Right atrium auricular region (tissue), 2 donors: ENCODE measurements at regions not wholly inside any gene's neighbourhood (a gene's known extent, or its start where the extent isn't known, plus 50 kb on each side); places are given as distances from the start of the nearest gene placed in this dataset.

Experiments used
- DNase-seq: peaks from one replicate; pipeline ENCODE4 v3.0.0-alpha.2; 2019; ENCODE audit warnings: low spot score
- H3K27ac ChIP-seq, 2 donors: fragments of 200-600 bp; sonication (generic); 1 replicate in 1 of 2; 2 replicates in 1 of 2; pipeline ENCODE4 v1.5.1; 2016 to 2019
- H3K27me3 ChIP-seq, 2 donors: fragments of 200-600 bp; sonication (generic); one replicate each; pipeline versions ENCODE4 v1.5.1 to v1.6.0; 2017 to 2019
- H3K36me3 ChIP-seq: fragments of 200-600 bp; sonication (generic); one replicate; pipeline ENCODE4 v1.5.1; 2016
- H3K4me1 ChIP-seq, 2 donors: fragments of 200-600 bp; sonication (generic); one replicate each; pipeline versions ENCODE4 v1.5.1 to v1.6.0; 2017 to 2019
- H3K4me3 ChIP-seq, 2 donors: fragments of 200-600 bp; sonication (generic); 1 replicate in 1 of 2; 2 replicates in 1 of 2; pipeline ENCODE4 v1.5.1; 2017 to 2019; ENCODE audit warnings: mild to moderate bottlenecking in 1 of 2, moderate library complexity in 1 of 2
- H3K9me3 ChIP-seq, 2 donors: fragments of 200-600 bp; sonication (generic); one replicate each; pipeline ENCODE4 v1.5.1; 2019
- CTCF ChIP-seq, 2 donors: fragments of 200-600 bp; sonication (generic); IDR thresholded peaks; one replicate each; pipeline ENCODE4 v1.5.1; 2019; ENCODE audit warnings: antibody characterized with exemption in 2 of 2

- Histone ChIP-seq H3K36me3 (no peaks in the 10 kb centered on the region), H3K27ac (no peak overlapping the region), H3K4me3 (no peak overlapping the region), H3K27me3 (no peaks in the 10 kb centered on the region), H3K9me3 (peaks cover 0 to 5% of the 10 kb centered on the region in 2 donors), H3K4me1 (no peaks in the 10 kb centered on the region)
- no peak for TF ChIP-seq CTCF (IDR thresholded peaks at IDR 0.05)
- DNase-seq: no peak
Observed at GRCh38 chr1:187630653-187631380, 802.1 kb downstream of the PLA2G4A start.

GRCh38 chr1:187631381-187631675 is 802.6 kb downstream of the PLA2G4A start:
- TF ChIP-seq CTCF (IDR thresholded peaks at IDR 0.05): no peak

GRCh38 chr1:187631984-187632383 is 803.2 kb downstream of the PLA2G4A start:
- no peak overlapping the region for H3K4me3 ChIP-seq
- H3K27ac ChIP-seq: no peak overlapping the region
- TF ChIP-seq CTCF (IDR thresholded peaks at IDR 0.05): no peak
- no peak for DNase-seq
- H3K36me3 ChIP-seq: no peaks in the 10 kb centered on the region
- H3K27me3 ChIP-seq: no peaks in the 10 kb centered on the region
- H3K9me3 ChIP-seq: peaks cover 0 to 5% of the 10 kb centered on the region in 2 donors
- no peaks in the 10 kb centered on the region for H3K4me1 ChIP-seq

More at GRCh38 chr1:187631381-187631675, 802.6 kb downstream of the PLA2G4A start:
- no peak for DNase-seq
- H3K27ac ChIP-seq: no peak overlapping the region
- peaks cover 0 to 5% of the 10 kb centered on the region in 2 donors for H3K9me3 ChIP-seq
- no peaks in the 10 kb centered on the region for H3K27me3 ChIP-seq
- no peaks in the 10 kb centered on the region for H3K4me1 ChIP-seq
- H3K4me3 ChIP-seq: no peak overlapping the region
- H3K36me3 ChIP-seq: no peaks in the 10 kb centered on the region

GRCh38 chr1:187634940-187635339 is 806.2 kb downstream of the PLA2G4A start:
- Histone ChIP-seq H3K36me3 (no peaks in the 10 kb centered on the region), H3K9me3 (peaks cover 0 to 5% of the 10 kb centered on the region in 2 donors), H3K4me3 (no peak overlapping the region), H3K27ac (no peak overlapping the region), H3K27me3 (no peaks in the 10 kb centered on the region), H3K4me1 (no peaks in the 10 kb centered on the region)
- TF ChIP-seq CTCF (IDR thresholded peaks at IDR 0.05): no peak
- no peak for DNase-seq

- Histone ChIP-seq H3K9me3 (no peaks in the 10 kb centered on the region), H3K27me3 (no peaks in the 10 kb centered on the region), H3K27ac (no peak overlapping the region), H3K36me3 (no peaks in the 10 kb centered on the region), H3K4me1 (no peaks in the 10 kb centered on the region), H3K4me3 (no peak overlapping the region)
- no peak for DNase-seq
- no peak for TF ChIP-seq CTCF (IDR thresholded peaks at IDR 0.05)
Observed at GRCh38 chr1:187638733-187639434, 810.1 kb downstream of the PLA2G4A start.
